Astrocyte (in vitro differentiated cells and primary cell): ENCODE measurements at regions not wholly inside any gene's neighbourhood (a gene's known extent, or its start where the extent isn't known, plus 50 kb on each side); places are given as distances from the start of the nearest gene placed in this dataset.

ENCODE experiments used
- CTCF ChIP-seq: IDR thresholded peaks from 2 replicates; pipeline ENCODE4 v1.5.1; 2011; ENCODE audit warnings: low read depth, mild to moderate bottlenecking, inconsistent platforms, low read length, moderate library complexity; ENCODE audit not compliant: insufficient read depth
- EZH2 ChIP-seq: IDR thresholded peaks from 2 replicates; pipeline ENCODE4 v1.6.1; 2012; ENCODE audit warnings: mild to moderate bottlenecking, low read length, inconsistent platforms; ENCODE audit not compliant: insufficient read depth

- no peak for TF ChIP-seq CTCF
- no peak for TF ChIP-seq EZH2
Observed at GRCh38 chr10:108132303-108132702, 967.8 kb upstream of the SORCS1 start.
